HG02870 (cell line): ENCODE measurements at regions not wholly inside any gene's neighbourhood (a gene's known extent, or its start where the extent isn't known, plus 50 kb on each side); places are given as distances from the start of the nearest gene placed in this dataset.

Source experiments
- ATAC-seq: cut with Tn5 transposase; IDR thresholded peaks from one replicate; pipeline ENCODE4 v1.9.1; 2021; ENCODE audit warnings: mild to moderate bottlenecking, moderate library complexity; ENCODE audit not compliant: unreplicated experiment

GRCh38 chr2:82896117-82896516 lies 1563.0 kb downstream of the SUCLG1 start:
- no peak for ATAC-seq

GRCh38 chr2:82893190-82893589 lies 1565.9 kb downstream of the SUCLG1 start:
- no peak for ATAC-seq

DNA sequence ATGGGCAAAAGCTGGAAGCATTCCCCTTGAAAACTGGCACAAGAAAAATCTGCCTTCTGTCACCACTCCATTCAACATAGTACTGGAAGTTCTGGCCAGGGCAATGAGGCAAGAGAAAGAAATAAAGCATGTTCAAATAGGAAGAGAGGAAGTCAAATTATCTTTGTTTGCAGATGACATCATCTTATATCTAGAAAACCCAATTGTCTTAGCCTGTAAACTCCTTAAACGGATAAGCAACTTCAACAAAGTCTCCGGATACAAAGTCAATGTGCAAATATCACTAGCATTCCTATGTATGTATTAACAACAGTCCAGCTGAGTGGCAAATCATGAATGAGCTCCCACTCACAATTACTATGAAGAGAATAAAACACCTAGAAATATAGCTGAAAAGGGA lies 1579.3 kb downstream of the SUCLG1 start:
- ATAC-seq = no peak

DNA sequence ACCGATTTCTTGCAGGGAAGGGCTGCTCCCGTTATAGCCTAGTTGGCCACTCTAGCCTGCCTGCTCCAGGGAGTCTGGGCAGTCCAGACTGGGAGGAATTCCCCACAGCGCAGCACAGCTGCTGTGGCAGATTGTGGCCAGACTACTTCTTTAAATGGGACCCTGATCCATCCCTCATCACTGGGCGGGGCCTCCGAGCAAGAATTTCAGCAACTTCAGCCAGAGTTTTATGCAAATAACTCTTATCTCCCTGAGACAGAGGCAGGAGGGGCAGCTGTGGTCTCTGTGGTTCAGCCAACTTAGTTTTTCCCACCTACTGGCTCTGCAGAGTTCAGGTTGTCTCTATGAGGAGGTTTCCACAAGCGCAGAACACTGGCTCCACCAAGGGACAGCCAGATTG lies 1583.2 kb downstream of the SUCLG1 start:
- ATAC-seq = no peak

DNA sequence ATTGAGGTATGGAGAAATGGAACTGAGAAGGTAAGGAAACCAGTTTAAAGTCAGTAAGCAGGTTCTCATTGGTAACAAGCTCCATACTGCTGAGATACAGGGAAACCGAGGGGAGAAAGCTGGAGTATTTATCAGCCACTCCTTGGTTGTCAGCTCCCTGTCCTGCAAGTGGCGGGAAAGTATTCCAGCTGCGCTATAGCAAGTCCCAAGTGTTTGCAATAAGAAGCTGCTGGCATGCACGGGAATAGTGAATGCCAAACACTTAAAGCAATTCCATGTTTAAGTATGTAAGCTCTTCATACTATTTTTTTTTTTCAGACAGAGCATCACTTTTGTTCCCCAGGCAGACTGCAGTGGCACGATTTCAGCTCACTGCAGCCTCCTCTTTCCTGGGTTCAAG lies 1601.1 kb downstream of the SUCLG1 start:
- no peak for ATAC-seq

DNA sequence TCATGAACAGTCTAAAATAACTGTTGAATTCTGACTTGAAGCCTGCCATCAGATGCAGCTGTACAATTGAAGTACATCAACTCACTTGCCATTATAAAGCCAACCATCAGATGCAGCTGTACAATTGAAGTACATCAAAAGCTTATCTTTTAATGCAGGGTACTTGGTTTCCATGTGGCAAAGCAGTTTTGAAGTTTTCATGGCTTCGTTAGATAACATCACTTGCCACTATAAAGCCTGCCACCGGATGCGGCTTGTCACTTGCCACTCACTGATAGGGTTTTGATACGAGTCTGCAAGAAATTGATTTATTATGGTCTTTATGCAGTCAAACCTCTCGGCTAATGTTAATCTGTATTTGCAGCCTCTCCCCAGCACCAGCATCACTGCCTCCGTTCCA lies 1605.8 kb downstream of the SUCLG1 start:
- no peak for ATAC-seq

GRCh38 chr2:82852787-82853186 lies 1606.3 kb downstream of the SUCLG1 start:
- no peak for ATAC-seq

GRCh38 chr2:82848285-82848684 lies 1610.8 kb downstream of the SUCLG1 start:
- ATAC-seq = no peak

GRCh38 chr2:82839036-82839435 lies 1620.0 kb downstream of the SUCLG1 start:
- no peak for ATAC-seq

GRCh38 chr2:82837588-82838304 lies 1621.3 kb downstream of the SUCLG1 start:
- ATAC-seq = no peak

DNA sequence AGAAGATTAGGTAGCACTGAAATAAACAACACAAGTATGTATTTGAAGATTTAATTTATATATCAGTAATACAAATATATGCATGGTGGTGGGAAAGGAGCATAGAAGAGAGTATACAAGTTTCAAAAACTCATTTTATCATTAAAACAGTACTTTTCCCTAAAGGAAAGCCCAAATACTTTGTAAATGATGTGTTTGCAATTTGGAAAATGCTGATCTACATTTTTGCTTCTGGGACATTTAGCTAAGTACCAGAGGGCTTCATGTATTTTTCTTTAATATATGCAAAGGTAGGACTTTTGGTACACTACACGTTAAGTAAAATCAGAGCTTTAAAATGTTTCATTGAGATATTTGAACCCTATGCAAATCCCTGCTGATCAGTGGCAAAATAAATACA lies 1624.2 kb downstream of the SUCLG1 start:
- no peak for ATAC-seq

DNA sequence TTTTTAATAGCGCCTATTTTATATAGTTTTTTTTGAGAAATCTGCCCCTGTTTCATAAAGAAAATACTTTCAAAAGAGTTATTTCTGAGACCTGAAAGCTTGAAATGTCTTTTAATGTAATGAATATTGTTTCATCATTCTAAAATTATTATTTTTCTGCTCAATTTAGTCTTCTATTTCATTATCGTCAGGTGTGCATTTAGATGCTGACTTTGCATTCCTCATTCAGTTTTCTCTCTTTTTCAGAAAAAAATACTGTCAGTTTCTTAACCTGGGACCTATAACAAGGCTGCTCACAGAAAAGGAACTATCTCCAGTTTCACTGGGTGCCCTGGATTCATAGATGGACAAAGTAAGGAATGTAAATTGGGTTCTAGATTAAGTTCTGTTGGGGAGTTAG lies 1631.7 kb downstream of the SUCLG1 start:
- no peak for ATAC-seq

DNA sequence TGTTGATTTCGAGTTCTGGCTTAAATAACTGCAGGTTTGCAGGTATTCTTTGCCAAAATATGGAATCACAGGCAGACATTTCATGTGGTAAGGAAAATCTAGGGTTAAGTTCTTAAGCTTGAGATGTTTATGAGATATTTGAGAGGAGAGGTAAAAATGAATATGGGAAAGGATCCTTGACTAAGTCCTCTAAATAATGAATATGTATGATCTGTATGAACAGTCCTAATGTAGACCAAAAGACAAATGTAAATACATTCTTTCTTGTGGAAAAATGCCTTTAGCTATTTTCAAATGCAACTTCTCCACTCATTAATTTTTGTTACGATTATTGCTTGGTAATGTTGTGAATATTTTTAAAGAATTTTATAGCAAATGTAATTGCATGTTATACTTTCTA lies 1632.6 kb downstream of the SUCLG1 start:
- no peak for ATAC-seq

DNA sequence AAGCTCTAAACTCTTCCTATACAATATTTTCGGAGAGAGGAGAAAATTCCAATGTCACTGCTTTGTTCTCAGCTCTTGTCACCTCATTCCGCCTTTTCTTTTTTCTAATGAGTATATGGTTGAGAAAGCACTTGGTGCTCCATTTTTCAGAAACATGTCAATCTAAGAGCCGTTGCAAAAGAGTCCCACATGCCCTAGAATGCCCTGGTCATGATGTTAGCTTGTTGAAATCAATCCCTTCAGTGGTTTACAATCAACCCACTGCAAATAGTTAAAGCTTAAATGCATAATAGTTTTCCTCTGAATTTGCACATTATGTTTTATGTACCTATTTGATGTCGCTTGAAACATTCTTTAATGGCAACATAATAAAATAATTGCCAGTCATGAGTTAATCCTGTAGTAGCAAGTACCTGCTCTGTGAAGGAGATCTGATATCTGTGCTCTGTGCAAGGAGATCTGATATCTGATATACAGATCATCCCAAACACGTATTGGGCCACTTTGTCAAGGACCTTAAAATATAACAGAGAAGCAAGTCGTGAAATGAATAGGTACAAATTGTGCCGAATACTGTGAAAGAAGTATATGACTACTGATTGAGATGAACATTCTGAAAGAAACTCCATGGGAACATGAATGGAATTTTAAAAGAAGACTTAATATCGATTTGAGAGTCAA lies 1633.5 kb downstream of the SUCLG1 start:
- ATAC-seq = no peak

- no peak for ATAC-seq
These were observed 1635.2 kb downstream of the SUCLG1 start for GRCh38 chr2:82823892-82824291.

GRCh38 chr2:82819951-82820350 lies 1639.1 kb downstream of the SUCLG1 start:
- no peak for ATAC-seq

DNA sequence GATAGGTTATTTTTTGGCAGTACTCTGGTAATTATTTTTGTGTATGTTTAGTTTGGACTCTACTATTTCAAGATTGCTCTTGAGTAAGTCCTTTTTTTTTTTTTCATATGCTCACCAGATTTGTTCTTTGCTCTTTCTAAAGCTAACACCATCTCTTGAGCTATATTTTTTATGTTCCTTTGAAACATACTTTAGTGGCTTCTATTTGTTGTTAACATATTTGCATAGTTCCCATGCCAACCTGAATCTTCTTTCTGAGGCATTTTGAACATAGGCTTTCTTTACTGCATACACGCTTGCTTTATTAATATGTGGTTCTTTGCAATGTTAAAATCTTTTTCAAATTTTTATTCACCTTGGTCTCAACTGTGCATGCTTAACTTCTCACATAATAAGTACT lies 1644.9 kb downstream of the SUCLG1 start:
- no peak for ATAC-seq

GRCh38 chr2:82811946-82812345 lies 1647.1 kb downstream of the SUCLG1 start:
- no peak for ATAC-seq

- ATAC-seq = no peak
These were observed 1655.8 kb downstream of the SUCLG1 start for GRCh38 chr2:82803307-82803706.

DNA sequence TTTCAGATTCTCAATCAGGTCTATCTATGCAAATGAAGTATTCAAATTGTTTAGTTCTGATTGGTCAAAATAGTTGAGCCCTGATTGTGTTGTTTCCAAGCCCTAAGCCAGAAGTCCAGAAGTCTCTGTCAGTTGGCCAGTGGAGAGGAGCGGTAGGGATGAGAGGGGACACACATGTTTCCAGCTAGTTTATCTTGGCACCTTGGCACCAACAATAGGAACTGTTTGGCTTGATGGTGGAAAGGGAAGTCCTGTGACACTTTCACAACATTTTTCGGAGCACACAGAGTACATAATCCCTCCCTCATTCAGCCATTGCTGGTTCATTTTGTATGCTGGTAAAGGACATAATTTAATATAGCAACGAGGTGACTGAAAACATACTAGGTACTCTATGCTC lies 1661.6 kb downstream of the SUCLG1 start:
- ATAC-seq = no peak

- ATAC-seq = no peak
These were observed 1662.9 kb downstream of the SUCLG1 start for GRCh38 chr2:82796132-82796531.

DNA sequence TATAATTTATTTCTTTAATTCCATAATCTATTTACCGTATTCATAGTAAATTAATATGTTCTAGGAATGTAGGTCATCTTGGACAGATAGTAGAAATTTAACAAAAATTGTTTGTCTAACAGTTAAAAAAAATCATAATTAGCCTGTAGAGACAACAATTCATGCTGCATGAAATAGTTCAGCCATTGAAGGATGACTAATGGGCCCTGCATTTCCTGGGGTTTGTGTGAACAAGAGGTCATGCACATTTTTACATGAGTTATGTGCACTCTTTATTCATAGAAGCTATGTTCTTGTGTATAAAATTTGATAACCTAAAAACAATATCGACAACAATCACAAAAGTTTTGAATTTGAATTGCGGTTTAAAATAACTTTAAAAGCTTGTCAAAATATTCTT lies 1663.6 kb downstream of the SUCLG1 start:
- no peak for ATAC-seq
